ENCODE measurements at regions not wholly inside any gene's neighbourhood (a gene's known extent, or its start where the extent isn't known, plus 50 kb on each side); places are given as distances from the start of the nearest gene placed in this dataset. TPM values are rescaled to one million over a fixed set of nuclear protein-coding genes. Genes with fewer than 3 reads are reported as not detected.

GRCh38 chr1:68285046-68285445 lies 52.7 kb upstream of the WLS start:
- in situ Hi-C loops (cut with MboI), result no loop called here
- no peak overlapping the region for H3K4me2 ChIP-seq (ENCODE audit: unreplicated experiment)
- no peaks in the 10 kb centered on the region for H4K20me1 ChIP-seq (ENCODE audit: insufficient read depth)
- H3K9me3 ChIP-seq (ENCODE audit: low read depth), result no peaks in the 10 kb centered on the region
- DNase-seq, result no peak
- no peak overlapping the region for H3K4me3 ChIP-seq
- H3K9ac ChIP-seq, result no peak overlapping the region
- TF ChIP-seq EZH2 (IDR thresholded peaks at IDR 0.05; ENCODE audit: insufficient read depth, poor library complexity, severe bottlenecking) (no peak), EZH2phosphoT487 (IDR thresholded peaks at IDR 0.05; ENCODE audit: insufficient read depth, low read depth) (no peak)
- 94 to 97% methylated on average over 4 of the region's 4 CpGs for WGBS, 2 experiments (ENCODE audit: low coverage in 1 of 2, low lambda C conversion rate in 2 of 2, missing lambda C conversion rate in 2 of 2)
- H3K27me3 ChIP-seq (replicated peaks; ENCODE audit: insufficient read depth), result no peaks in the 10 kb centered on the region
- H3K36me3 ChIP-seq (ENCODE audit: low read depth), result no peaks in the 10 kb centered on the region
- no peaks in the 10 kb centered on the region for H3K79me2 ChIP-seq (ENCODE audit: insufficient read depth)
- no peaks in the 10 kb centered on the region for H3F3A ChIP-seq (ENCODE audit: insufficient read depth)
- no peak overlapping the region for H3K27ac ChIP-seq
- no peaks in the 10 kb centered on the region for H3K9me2 ChIP-seq (ENCODE audit: insufficient read depth)
- H2AFZ ChIP-seq, result no peak overlapping the region
- H3K4me1 ChIP-seq (ENCODE audit: insufficient read depth), result no peaks in the 10 kb centered on the region

DNA sequence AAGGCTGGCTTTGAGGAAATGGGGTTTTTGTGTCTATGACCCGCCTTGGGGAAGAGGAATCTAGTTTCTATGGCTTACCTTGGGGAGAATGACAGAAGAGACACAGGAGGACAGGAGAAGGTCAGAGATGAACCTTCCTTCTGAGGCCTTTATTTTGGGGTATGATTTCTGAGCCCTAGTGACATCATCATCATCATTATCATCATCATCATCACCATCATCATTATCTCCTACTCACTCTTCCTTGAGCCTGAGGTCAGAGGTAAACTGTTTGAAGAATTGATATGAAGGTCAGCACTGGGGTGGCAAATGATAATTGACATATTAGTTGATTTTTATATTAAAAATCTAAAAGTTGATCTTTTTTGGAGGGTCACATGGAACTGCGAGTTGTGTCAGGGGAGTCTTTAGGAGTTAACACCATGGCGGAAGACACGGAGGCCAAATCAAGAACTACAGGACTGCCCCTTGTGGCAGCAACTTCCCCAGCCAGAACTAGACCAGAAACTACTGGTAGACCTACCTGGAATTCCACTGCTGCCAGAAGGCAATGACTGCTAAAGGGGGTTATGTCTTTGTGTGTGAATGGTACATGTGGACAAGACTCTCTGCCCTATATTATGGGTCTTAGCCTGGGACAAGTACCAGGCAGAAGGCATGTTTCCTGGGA lies 49.8 kb upstream of the WLS start:
- H3K36me3 ChIP-seq (ENCODE audit: low read depth), result no peaks in the 10 kb centered on the region
- H3K27me3 ChIP-seq (replicated peaks; ENCODE audit: insufficient read depth), result no peaks in the 10 kb centered on the region
- H4K20me1 ChIP-seq (ENCODE audit: insufficient read depth), result no peaks in the 10 kb centered on the region
- in situ Hi-C loops (cut with MboI), result no loop called here
- H3K4me3 ChIP-seq, result no peak overlapping the region
- no peak overlapping the region for H3K9ac ChIP-seq
- H3F3A ChIP-seq (ENCODE audit: insufficient read depth), result no peaks in the 10 kb centered on the region
- WGBS, 2 experiments (ENCODE audit: low coverage in 1 of 2, low lambda C conversion rate in 2 of 2, missing lambda C conversion rate in 2 of 2), result 76 to 81% methylated on average over 4 of the region's 4 CpGs
- no peak overlapping the region for H3K27ac ChIP-seq
- no peak overlapping the region for H3K4me2 ChIP-seq (ENCODE audit: unreplicated experiment)
- H3K9me2 ChIP-seq (ENCODE audit: insufficient read depth), result no peaks in the 10 kb centered on the region
- TF ChIP-seq EZH2phosphoT487 (IDR thresholded peaks at IDR 0.05; ENCODE audit: insufficient read depth, low read depth), result no peak
- TF ChIP-seq EZH2 (IDR thresholded peaks at IDR 0.05; ENCODE audit: insufficient read depth, poor library complexity, severe bottlenecking), result no peak
- H3K79me2 ChIP-seq (ENCODE audit: insufficient read depth), result no peaks in the 10 kb centered on the region
- DNase-seq, result no peak
- H2AFZ ChIP-seq, result no peak overlapping the region
- no peaks in the 10 kb centered on the region for H3K4me1 ChIP-seq (ENCODE audit: insufficient read depth)
- H3K9me3 ChIP-seq (ENCODE audit: low read depth), result no peaks in the 10 kb centered on the region

Small RNA genes in the stretch of these regions (small RNA-seq; reads per million reads assigned to genes)
- not detected for gene COX6B1P7 (ENCODE audit: low read depth, low replicate concordance)
